Immature natural killer cell (primary cell): ENCODE measurements at regions not wholly inside any gene's neighbourhood (a gene's known extent, or its start where the extent isn't known, plus 50 kb on each side); places are given as distances from the start of the nearest gene placed in this dataset.

Experiments
- DNase-seq, 3 donors: peaks; one replicate each; pipeline ENCODE4 v3.0.0; 2022; ENCODE audit warnings: mixed read lengths in 1 of 3
- H3K27ac Mint-ChIP-seq, 6 donors: one replicate each; pipeline ENCODE4 v1.8.0; 2020; ENCODE audit warnings: mixed read lengths in 6 of 6, mild to moderate bottlenecking in 5 of 6, inconsistent platforms in 4 of 6, moderate library complexity in 3 of 6
- H3K27me3 Mint-ChIP-seq, 3 donors: one replicate each; pipeline ENCODE4 v1.8.0; 2020 to 2021; ENCODE audit warnings: low read depth in 3 of 3, mild to moderate bottlenecking in 3 of 3, mixed read lengths in 3 of 3, moderate library complexity in 3 of 3, inconsistent platforms in 1 of 3
- H3K36me3 Mint-ChIP-seq, 3 donors: one replicate each; pipeline ENCODE4 v1.8.0; 2020; ENCODE audit warnings: mixed read lengths in 3 of 3, inconsistent platforms in 2 of 3, mild to moderate bottlenecking in 2 of 3
- H3K4me1 Mint-ChIP-seq, 2 donors: one replicate each; pipeline ENCODE4 v1.8.0; 2020; ENCODE audit warnings: inconsistent platforms in 2 of 2, mild to moderate bottlenecking in 2 of 2, mixed read lengths in 2 of 2, moderate library complexity in 1 of 2
- H3K4me3 Mint-ChIP-seq, 5 donors: one replicate each; pipeline ENCODE4 v1.8.0; 2020; ENCODE audit warnings: mild to moderate bottlenecking in 5 of 5, mixed read lengths in 5 of 5, inconsistent platforms in 3 of 5, moderate library complexity in 3 of 5
- H3K9me3 Mint-ChIP-seq, 6 donors: one replicate each; pipeline ENCODE4 v1.8.0; 2020; ENCODE audit warnings: mild to moderate bottlenecking in 6 of 6, mixed read lengths in 6 of 6, inconsistent platforms in 4 of 6, moderate library complexity in 3 of 6

GRCh38 chr6:106894978-106895702, 79.4 kb downstream of the CD24 start:
- Mint-ChIP-seq H3K4me3 (no peak overlapping the region), H3K27ac (no peak overlapping the region), H3K9me3 (no peaks in the 10 kb centered on the region), H3K36me3 (no peaks in the 10 kb centered on the region), H3K27me3 (peaks cover 2 to 10% (median 4%) of the 10 kb centered on the region in 3 donors), H3K4me1 (no peaks in the 10 kb centered on the region)
- DNase-seq: no peak

DNA sequence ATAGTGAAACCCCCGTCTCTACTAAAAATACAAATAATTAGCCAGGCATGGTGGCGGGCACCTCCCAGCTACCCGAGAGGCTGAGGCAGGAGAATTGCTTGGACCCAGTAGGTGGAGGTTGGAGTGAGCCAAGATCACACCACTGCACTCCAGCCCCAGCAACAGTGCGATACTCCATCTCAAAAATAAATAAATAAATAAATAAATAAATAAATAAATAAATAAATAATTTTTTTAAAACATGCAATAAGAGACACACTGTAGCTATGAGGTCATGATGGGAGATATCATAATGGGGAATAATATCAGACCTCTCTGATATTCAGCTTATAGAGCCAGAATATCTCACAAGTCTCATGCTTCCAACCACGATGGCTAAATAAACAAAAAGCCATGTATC, 82.3 kb downstream of the CD24 start:
- Mint-ChIP-seq H3K9me3 (no peaks in the 10 kb centered on the region), H3K27me3 (peaks cover 2 to 4% (median 4%) of the 10 kb centered on the region in 3 donors), H3K4me1 (no peaks in the 10 kb centered on the region), H3K36me3 (no peaks in the 10 kb centered on the region), H3K27ac (no peak overlapping the region), H3K4me3 (no peak overlapping the region)
- no peak for DNase-seq

DNA sequence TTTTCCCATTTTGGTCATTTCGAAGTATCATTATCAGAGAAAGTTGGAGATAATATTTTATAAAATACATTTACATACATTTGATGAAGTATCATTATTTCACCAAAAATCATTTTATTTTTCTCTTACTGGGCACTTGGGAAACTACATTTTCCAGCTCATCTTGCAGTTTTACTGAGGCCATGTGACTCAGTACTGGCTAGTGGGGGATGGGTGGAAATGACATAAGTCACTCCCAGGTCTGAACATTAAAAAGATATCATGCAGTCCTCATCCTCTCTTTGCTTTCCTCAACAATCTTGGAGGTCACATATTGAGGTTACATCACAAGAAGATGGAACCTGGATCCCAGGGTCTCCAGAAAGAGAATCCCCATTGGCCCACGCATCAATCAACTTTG, 84.1 kb downstream of the CD24 start:
- H3K27me3 Mint-ChIP-seq: peaks cover 2 to 4% (median 4%) of the 10 kb centered on the region in 3 donors
- no peak for DNase-seq
- no peaks in the 10 kb centered on the region for H3K9me3 Mint-ChIP-seq
- no peak overlapping the region for H3K4me3 Mint-ChIP-seq
- no peaks in the 10 kb centered on the region for H3K36me3 Mint-ChIP-seq
- no peaks in the 10 kb centered on the region for H3K4me1 Mint-ChIP-seq
- no peak overlapping the region for H3K27ac Mint-ChIP-seq

GRCh38 chr6:106889692-106890091, 84.8 kb downstream of the CD24 start:
- Mint-ChIP-seq H3K36me3 (no peaks in the 10 kb centered on the region), H3K4me1 (no peaks in the 10 kb centered on the region), H3K27me3 (peaks cover 2 to 5% (median 4%) of the 10 kb centered on the region in 3 donors), H3K4me3 (no peak overlapping the region), H3K27ac (no peak overlapping the region), H3K9me3 (no peaks in the 10 kb centered on the region)
- no peak for DNase-seq

DNA sequence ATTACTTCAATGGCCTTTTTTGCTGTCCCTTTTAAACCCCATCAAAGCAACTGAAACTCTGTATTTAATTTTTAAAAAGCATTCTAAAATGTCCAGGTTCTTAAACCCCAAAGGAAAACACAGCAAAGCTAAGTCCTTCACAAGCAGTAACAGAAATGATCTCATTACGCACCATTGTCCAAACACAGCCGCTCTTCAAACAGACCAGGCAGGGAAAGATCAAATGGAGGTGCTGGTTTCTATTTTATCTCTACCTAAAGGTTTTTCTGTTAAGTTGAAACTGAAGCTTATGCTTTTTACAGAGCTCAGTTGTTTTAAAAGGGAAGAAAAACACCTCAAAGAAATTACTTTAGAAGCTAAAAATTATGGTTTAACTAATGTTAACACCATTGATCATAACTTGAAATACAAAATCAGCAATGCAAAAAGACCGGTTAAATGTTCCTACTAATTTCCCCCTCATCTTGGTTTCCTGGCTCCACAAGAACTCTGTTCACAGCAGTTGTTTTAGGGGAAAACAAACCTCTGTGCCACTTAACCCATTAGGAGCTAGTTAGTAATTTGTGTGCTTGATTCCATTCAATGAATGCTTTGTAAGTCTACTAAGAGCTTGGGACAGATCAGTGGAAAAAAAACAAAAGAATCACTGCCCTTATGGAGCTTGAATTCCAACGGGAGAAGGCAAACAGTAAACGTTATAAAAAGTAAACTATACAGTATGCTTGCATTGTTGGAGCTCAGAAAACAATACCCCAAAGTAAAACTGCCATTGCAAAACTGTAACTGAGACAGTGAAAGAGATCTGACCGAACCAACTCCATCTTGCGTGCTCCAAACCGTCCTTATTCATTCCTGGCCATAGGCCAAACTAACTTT, 87.4 kb downstream of the CD24 start:
- H3K27me3 Mint-ChIP-seq: peaks cover 0 to 6% (median 3%) of the 10 kb centered on the region in 3 donors
- no peaks in the 10 kb centered on the region for H3K4me1 Mint-ChIP-seq
- no peak overlapping the region for H3K27ac Mint-ChIP-seq
- DNase-seq: no peak
- H3K9me3 Mint-ChIP-seq: no peaks in the 10 kb centered on the region
- no peaks in the 10 kb centered on the region for H3K36me3 Mint-ChIP-seq
- H3K4me3 Mint-ChIP-seq: no peak overlapping the region

DNA sequence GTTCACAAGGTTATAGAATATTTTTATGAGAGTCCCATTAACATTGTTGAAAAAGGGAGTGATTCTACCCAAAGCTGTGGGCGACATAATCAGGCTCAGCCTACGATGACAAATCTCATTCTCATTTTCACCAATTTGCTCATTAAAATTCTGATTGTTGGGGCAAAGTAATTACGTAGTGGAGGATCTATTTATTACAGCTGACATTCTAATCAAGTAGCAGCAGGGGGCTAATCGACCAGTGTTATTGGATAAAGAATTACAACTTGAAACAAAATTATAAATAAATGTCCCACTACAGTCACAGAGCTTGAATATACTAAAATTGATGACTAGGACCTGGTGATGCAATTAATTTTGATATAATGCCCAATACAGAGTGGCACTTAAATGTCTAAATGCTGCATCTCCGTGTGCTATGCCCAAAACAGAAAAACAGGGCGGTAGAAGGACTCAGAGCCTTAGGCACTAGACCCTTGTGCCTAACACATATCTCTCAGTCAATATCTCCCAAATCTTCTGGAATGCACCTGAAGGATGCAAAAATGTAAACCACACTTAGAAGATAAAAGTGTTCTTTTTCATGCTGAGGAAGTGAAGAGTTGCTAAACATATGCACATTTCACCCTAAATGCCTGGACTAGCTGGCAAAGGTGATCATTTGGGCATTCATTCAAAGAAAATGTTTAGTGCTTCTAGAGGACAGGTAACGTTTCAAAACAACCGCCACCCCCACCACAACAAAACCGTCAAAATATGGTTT, 88.3 kb downstream of the CD24 start:
- DNase-seq: no peak
- Mint-ChIP-seq H3K9me3 (no peaks in the 10 kb centered on the region), H3K4me3 (no peak overlapping the region), H3K36me3 (no peaks in the 10 kb centered on the region), H3K27ac (no peak overlapping the region), H3K4me1 (no peaks in the 10 kb centered on the region), H3K27me3 (peaks cover 0 to 6% (median 3%) of the 10 kb centered on the region in 3 donors)

DNA sequence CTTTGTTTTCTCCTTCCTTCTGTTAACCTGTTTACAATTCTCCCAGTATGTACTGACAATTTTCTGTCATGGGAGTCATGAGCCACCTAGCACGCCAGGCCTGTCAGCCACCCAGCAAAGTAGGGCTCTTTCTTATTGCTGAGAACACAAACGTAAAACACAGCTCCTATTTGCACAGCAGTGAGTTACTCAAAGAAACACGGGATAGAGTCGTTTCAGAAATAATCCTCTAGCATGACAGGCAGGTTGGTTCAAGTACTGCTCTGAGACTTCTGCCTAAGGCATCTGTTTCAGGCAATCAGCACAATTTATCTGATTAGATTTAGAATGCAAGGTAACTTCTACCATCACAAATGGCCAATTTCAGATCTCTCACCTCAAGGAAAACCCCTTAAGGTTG, 88.8 kb downstream of the CD24 start:
- Mint-ChIP-seq H3K4me3 (no peak overlapping the region), H3K27me3 (peaks cover 0 to 6% (median 3%) of the 10 kb centered on the region in 3 donors), H3K4me1 (no peaks in the 10 kb centered on the region), H3K9me3 (no peaks in the 10 kb centered on the region), H3K27ac (no peak overlapping the region), H3K36me3 (no peaks in the 10 kb centered on the region)
- no peak for DNase-seq

DNA sequence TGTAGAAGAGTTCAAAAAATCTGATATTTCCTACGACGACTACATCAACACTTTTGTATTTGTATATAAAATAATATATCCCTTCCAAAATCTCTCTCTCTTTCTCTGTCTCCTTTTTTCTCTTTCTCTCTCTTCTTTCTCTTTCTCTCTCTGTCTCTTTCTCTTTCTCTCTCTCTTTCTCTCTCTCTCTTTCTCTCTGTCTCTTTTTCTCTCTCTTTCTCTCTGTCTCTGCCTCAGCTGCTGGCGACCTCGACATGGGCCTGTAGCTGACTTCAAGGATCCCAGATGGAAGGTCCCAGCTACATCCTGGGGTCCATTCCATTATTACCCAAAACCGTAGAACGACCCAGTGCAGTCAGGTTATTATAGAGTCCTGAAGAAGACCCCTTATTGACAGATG, 90.0 kb downstream of the CD24 start:
- no peak overlapping the region for H3K27ac Mint-ChIP-seq
- H3K27me3 Mint-ChIP-seq: peaks cover 0 to 3% (median 2%) of the 10 kb centered on the region in 3 donors
- H3K9me3 Mint-ChIP-seq: no peaks in the 10 kb centered on the region

GRCh38 chr6:106883808-106884262, 90.7 kb downstream of the CD24 start:
- no peaks in the 10 kb centered on the region for H3K36me3 Mint-ChIP-seq
- no peaks in the 10 kb centered on the region for H3K9me3 Mint-ChIP-seq
- H3K27me3 Mint-ChIP-seq: peaks cover 0 to 3% (median 2%) of the 10 kb centered on the region in 3 donors
- H3K27ac Mint-ChIP-seq: no peak overlapping the region
- no peak overlapping the region for H3K4me3 Mint-ChIP-seq
- no peak for DNase-seq
- no peaks in the 10 kb centered on the region for H3K4me1 Mint-ChIP-seq

More for the DNA sequence above, 90.0 kb downstream of the CD24 start:
- Mint-ChIP-seq H3K4me1 (no peaks in the 10 kb centered on the region), H3K36me3 (no peaks in the 10 kb centered on the region), H3K4me3 (no peak overlapping the region)
- DNase-seq: no peak

DNA sequence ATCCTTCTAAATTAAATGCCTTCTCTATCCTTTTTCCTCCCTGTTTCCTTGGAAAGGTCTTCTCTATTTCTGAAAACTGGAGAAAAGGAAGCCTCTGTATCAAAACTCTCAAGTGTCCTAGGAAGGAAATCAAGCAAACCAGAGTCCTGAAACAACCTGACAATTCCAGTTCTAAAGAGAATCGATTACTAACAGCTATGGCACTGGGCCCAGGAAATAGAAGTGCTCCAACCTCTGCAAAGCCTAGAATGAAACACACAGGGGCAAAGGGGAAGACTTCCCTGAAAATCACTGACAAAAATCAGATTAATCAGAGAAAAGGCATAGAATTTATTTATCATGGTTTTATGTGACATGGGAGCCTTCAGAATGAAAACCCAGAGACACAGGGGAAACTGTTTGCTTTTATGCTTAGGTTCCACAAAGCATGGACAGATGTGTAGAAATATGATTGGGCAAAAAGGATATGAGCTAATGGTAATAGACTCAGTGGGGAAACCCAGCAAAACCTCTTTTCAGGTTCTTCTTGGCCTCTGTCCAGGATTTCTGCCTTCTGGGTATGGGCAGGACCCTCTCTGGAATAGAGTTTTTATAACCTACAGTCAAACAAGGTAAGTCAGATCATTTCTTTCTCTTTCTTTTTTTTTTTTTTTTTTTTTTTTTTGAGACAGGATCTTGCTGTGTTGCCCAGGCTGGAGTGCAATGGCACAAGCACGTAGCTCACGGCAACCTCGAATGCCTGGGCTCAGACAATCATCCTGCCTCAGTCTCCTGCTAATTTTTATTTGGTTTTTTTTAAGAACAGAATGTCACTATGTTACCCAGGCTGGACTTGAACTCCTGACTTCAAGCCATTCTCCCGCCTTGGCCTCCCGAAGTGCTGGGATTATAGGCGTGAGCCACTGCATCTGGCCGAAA, 91.7 kb downstream of the CD24 start:
- Mint-ChIP-seq H3K4me1 (no peaks in the 10 kb centered on the region), H3K9me3 (no peaks in the 10 kb centered on the region), H3K36me3 (no peaks in the 10 kb centered on the region), H3K27me3 (peaks cover 0 to 5% (median 3%) of the 10 kb centered on the region in 3 donors), H3K27ac (no peak overlapping the region), H3K4me3 (no peak overlapping the region)
- no peak for DNase-seq

DNA sequence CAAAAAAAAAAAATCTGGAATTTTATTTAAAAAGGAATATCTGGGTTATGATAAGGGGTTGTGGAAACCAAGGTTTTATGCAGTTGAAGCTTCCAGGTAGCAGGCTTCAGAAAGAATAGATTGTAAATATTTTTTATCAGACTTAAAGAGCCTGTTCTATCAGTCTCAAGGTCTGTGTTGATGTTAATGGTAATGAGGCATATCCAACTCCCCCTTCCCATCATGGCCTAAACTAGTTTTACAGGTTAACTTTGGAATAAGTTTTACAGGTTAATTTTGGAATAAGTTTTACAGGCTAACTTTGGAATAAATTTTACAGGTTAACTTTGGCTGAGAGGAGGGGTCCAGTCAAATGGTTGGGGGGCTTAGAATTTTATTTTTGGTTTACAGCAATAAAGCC, 92.4 kb downstream of the CD24 start:
- no peaks in the 10 kb centered on the region for H3K36me3 Mint-ChIP-seq
- peaks cover 0 to 5% (median 3%) of the 10 kb centered on the region in 3 donors for H3K27me3 Mint-ChIP-seq
- no peak overlapping the region for H3K4me3 Mint-ChIP-seq
- no peak overlapping the region for H3K27ac Mint-ChIP-seq
- H3K4me1 Mint-ChIP-seq: no peaks in the 10 kb centered on the region
- H3K9me3 Mint-ChIP-seq: no peaks in the 10 kb centered on the region
- DNase-seq: no peak

DNA sequence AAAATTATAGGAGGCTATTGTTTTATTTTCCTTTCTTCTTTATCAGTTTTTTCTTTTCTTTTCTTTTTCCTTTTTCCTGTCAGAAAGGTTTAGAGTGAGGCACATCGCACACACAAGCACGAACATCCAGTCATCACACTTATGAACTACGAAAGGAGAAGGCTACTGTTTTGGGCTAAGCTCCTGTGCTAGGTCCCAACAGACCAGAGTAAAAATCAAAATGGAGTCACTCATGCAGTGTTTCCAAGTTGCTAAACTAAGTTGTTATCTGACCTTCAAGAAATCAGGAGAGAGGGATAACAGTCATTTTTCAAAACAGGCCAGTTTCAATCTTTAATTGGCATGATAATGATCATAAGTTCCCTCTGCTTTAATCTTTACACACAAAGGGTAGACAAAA, 93.6 kb downstream of the CD24 start:
- H3K4me3 Mint-ChIP-seq: no peak overlapping the region
- H3K9me3 Mint-ChIP-seq: peaks cover 0 to 7% (median 1%) of the 10 kb centered on the region in 6 donors
- H3K27me3 Mint-ChIP-seq: peaks cover 0 to 5% (median 4%) of the 10 kb centered on the region in 3 donors
- H3K36me3 Mint-ChIP-seq: no peaks in the 10 kb centered on the region
- H3K4me1 Mint-ChIP-seq: no peaks in the 10 kb centered on the region
- no peak for DNase-seq
- no peak overlapping the region for H3K27ac Mint-ChIP-seq

DNA sequence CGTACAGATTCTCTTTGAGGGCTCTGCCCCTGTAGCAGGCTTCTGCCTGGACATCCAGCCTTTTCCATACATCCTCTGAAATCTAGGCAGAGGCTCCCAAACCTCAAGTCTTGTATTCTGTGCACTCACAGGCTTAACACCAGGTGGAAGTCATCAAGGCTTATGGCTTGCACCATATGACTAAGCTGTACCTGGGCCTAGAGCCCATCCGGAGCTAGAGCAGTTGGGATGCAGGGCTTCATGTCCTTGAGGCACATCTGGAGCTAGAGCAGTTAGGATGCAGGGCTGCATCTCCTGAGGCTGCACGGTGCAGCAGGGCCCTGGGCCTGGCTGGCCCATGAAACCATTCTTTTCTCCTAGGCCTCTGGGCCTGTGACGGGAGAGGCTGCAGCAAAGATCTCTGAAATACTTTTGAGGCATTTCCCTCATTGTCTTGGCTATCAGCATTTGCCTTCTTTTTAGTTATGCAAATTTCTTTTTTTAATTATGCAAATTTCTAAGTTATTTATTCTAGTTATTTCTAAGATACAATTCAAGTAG, 98.7 kb downstream of the CD24 start:
- H3K9me3 Mint-ChIP-seq: peaks cover 0 to 7% (median 1%) of the 10 kb centered on the region in 6 donors
- no peak overlapping the region for H3K4me3 Mint-ChIP-seq
- DNase-seq: no peak
- H3K36me3 Mint-ChIP-seq: no peaks in the 10 kb centered on the region
- H3K27me3 Mint-ChIP-seq: peaks cover 0 to 7% (median 6%) of the 10 kb centered on the region in 3 donors
- no peaks in the 10 kb centered on the region for H3K4me1 Mint-ChIP-seq
- no peak overlapping the region for H3K27ac Mint-ChIP-seq
